ENCODE measurements at regions not wholly inside any gene's neighbourhood (a gene's known extent, or its start where the extent isn't known, plus 50 kb on each side); places are given as distances from the start of the nearest gene placed in this dataset.

GRCh38 chr7:31192986-31193385 lies 140.9 kb downstream of the ADCYAP1R1 start:
- Histone ChIP-seq H3K4me1 (peaks cover 0 to 6% (median 0%) of the 10 kb centered on the region in 3 donors), H3K4me3 (peak overlapping the region in 1 of 4 donors; percentile 23), H3K27me3 (peaks cover 0 to 21% (median 0%) of the 10 kb centered on the region in 4 donors), H3K27ac (no peak overlapping the region), H3K36me3 (no peaks in the 10 kb centered on the region), H3K9me3 (no peaks in the 10 kb centered on the region)
- intact Hi-C loops (cut with DNase I), result no loop called here
- TF ChIP-seq CTCF (IDR thresholded peaks at IDR 0.05) (peak in 5 of 6 experiments; percentile 24 to 57 (median 41)), POLR2A (IDR thresholded peaks at IDR 0.05) (no peak)
- WGBS, 2 donors, result 4 to 5% methylated on average over 15 to 23 of the region's 27 CpGs
- DNase-seq, result no peak

- no peak overlapping the region for H3K27ac ChIP-seq
- peaks cover 0 to 6% (median 0%) of the 10 kb centered on the region in 3 donors for H3K4me1 ChIP-seq
- no peak for TF ChIP-seq CTCF (IDR thresholded peaks at IDR 0.05)
- no peak for TF ChIP-seq POLR2A (IDR thresholded peaks at IDR 0.05)
- no peaks in the 10 kb centered on the region for H3K9me3 ChIP-seq
- no peaks in the 10 kb centered on the region for H3K36me3 ChIP-seq
- DNase-seq, result no peak
- WGBS, 2 donors, result 70 to 81% methylated on average over 3 of the region's 3 CpGs
- peaks cover 0 to 21% (median 0%) of the 10 kb centered on the region in 4 donors for H3K27me3 ChIP-seq
- intact Hi-C loops (cut with DNase I), result no loop called here
- H3K4me3 ChIP-seq, result no peak overlapping the region
Observed at GRCh38 chr7:31190906-31191305, 138.8 kb downstream of the ADCYAP1R1 start.

GRCh38 chr7:31186202-31186601 lies 134.1 kb downstream of the ADCYAP1R1 start:
- DNase-seq, result no peak
- Histone ChIP-seq H3K36me3 (no peaks in the 10 kb centered on the region), H3K27me3 (no peaks in the 10 kb centered on the region), H3K4me1 (no peaks in the 10 kb centered on the region), H3K4me3 (no peak overlapping the region), H3K27ac (no peak overlapping the region), H3K9me3 (no peaks in the 10 kb centered on the region)
- TF ChIP-seq CTCF (IDR thresholded peaks at IDR 0.05) (no peak), POLR2A (IDR thresholded peaks at IDR 0.05) (no peak)
- WGBS, 2 donors, result 0 to 8% methylated on average over 1 of the region's 1 CpG
- intact Hi-C loops (cut with DNase I), result no loop called here

- intact Hi-C loops (cut with DNase I), result no loop called here
- TF ChIP-seq POLR2A (IDR thresholded peaks at IDR 0.05), result no peak
- TF ChIP-seq CTCF (IDR thresholded peaks at IDR 0.05), result no peak
- H3K4me3 ChIP-seq, result no peak overlapping the region
Observed at GRCh38 chr7:31175672-31176071, 123.6 kb downstream of the ADCYAP1R1 start.

GRCh38 chr7:31171984-31172383 lies 119.9 kb downstream of the ADCYAP1R1 start:
- WGBS, 2 donors, result 69 to 73% methylated on average over 3 of the region's 3 CpGs
- Histone ChIP-seq H3K4me3 (no peak overlapping the region), H3K27ac (no peak overlapping the region), H3K9me3 (no peaks in the 10 kb centered on the region), H3K27me3 (peaks cover 0 to 5% (median 0%) of the 10 kb centered on the region in 4 donors), H3K36me3 (no peaks in the 10 kb centered on the region), H3K4me1 (no peaks in the 10 kb centered on the region)
- TF ChIP-seq POLR2A (IDR thresholded peaks at IDR 0.05) (no peak), CTCF (IDR thresholded peaks at IDR 0.05) (no peak)
- DNase-seq, result no peak
- intact Hi-C loops (cut with DNase I), result no loop called here

More at GRCh38 chr7:31175672-31176071, 123.6 kb downstream of the ADCYAP1R1 start:
- Histone ChIP-seq H3K4me1 (no peaks in the 10 kb centered on the region), H3K9me3 (no peaks in the 10 kb centered on the region), H3K27ac (no peak overlapping the region), H3K27me3 (peaks cover 0 to 5% (median 0%) of the 10 kb centered on the region in 4 donors), H3K36me3 (no peaks in the 10 kb centered on the region)
- no peak for DNase-seq
- WGBS, 2 donors, result 56 to 66% methylated on average over 3 of the region's 3 CpGs
